Muscle layer of duodenum (tissue), 2 donors: ENCODE measurements at regions not wholly inside any gene's neighbourhood (a gene's known extent, or its start where the extent isn't known, plus 50 kb on each side); places are given as distances from the start of the nearest gene placed in this dataset.

Source experiments
- H3K27ac ChIP-seq: one replicate; pipeline ENCODE4 v1.7.0; 2013; ENCODE audit warnings: mild to moderate bottlenecking, low read length
- H3K27me3 ChIP-seq: one replicate; pipeline ENCODE4 v1.7.0; 2013; ENCODE audit warnings: low read depth, mild to moderate bottlenecking, control low read depth, low read length
- H3K36me3 ChIP-seq, 2 donors: one replicate each; pipeline ENCODE4 v1.7.0; 2013; ENCODE audit warnings: low read length in 2 of 2, control low read depth in 1 of 2, mild to moderate bottlenecking in 1 of 2; ENCODE audit not compliant: insufficient read depth in 2 of 2, control insufficient read depth in 1 of 2
- H3K4me1 ChIP-seq, 2 donors: one replicate each; pipeline ENCODE4 v1.7.0; 2013; ENCODE audit warnings: low read length in 2 of 2, mild to moderate bottlenecking in 2 of 2, control low read depth in 1 of 2, moderate library complexity in 1 of 2; ENCODE audit not compliant: insufficient read depth in 2 of 2, control insufficient read depth in 1 of 2
- H3K4me3 ChIP-seq, 2 donors: one replicate each; pipeline ENCODE4 v1.7.0; 2013; ENCODE audit warnings: low read length in 2 of 2, low read depth in 1 of 2, mild to moderate bottlenecking in 1 of 2
- H3K9me3 ChIP-seq, 2 donors: one replicate each; pipeline ENCODE4 v1.7.0; 2013; ENCODE audit warnings: low read length in 2 of 2, control low read depth in 1 of 2, mild to moderate bottlenecking in 1 of 2; ENCODE audit not compliant: control insufficient read depth in 1 of 2
- donor health status: healthy.

DNA sequence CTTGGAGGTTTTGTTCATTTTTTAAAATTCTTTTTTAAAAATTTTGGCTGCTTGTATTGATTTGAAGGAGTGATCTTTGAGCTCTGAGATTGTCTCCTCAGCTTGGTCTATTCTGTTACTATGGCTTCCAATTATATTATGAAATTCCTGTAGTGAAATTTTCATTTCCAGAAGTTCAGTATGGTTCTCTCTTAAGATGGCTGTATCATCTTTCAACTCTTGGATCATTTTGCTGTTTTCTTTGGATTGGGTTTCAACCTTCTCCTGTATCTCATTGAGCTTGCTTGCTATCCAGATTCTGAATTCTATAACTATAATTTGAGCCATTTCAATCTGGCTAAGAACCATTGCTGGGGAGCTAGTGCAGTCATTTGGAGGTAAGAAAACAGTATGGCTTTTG lies 270.8 kb upstream of the NT5C1B start:
- H3K36me3 ChIP-seq = no peaks in the 10 kb centered on the region

GRCh38 chr2:18856765-18857164 lies 267.4 kb upstream of the NT5C1B start:
- no peaks in the 10 kb centered on the region for H3K27me3 ChIP-seq
- H3K4me3 ChIP-seq = no peak overlapping the region
- H3K27ac ChIP-seq = no peak overlapping the region

More for the DNA sequence above, 270.8 kb upstream of the NT5C1B start:
- no peaks in the 10 kb centered on the region for H3K9me3 ChIP-seq
- no peaks in the 10 kb centered on the region for H3K27me3 ChIP-seq
- no peak overlapping the region for H3K4me3 ChIP-seq
- H3K27ac ChIP-seq = no peak overlapping the region
- H3K4me1 ChIP-seq = no peaks in the 10 kb centered on the region

GRCh38 chr2:18855027-18855426 lies 265.7 kb upstream of the NT5C1B start:
- no peaks in the 10 kb centered on the region for H3K36me3 ChIP-seq
- no peaks in the 10 kb centered on the region for H3K27me3 ChIP-seq
- H3K4me1 ChIP-seq = no peaks in the 10 kb centered on the region
- H3K4me3 ChIP-seq = no peak overlapping the region
- no peak overlapping the region for H3K27ac ChIP-seq
- no peaks in the 10 kb centered on the region for H3K9me3 ChIP-seq

More at GRCh38 chr2:18856765-18857164, 267.4 kb upstream of the NT5C1B start:
- Histone ChIP-seq H3K9me3 (no peaks in the 10 kb centered on the region), H3K4me1 (no peaks in the 10 kb centered on the region), H3K36me3 (no peaks in the 10 kb centered on the region)

DNA sequence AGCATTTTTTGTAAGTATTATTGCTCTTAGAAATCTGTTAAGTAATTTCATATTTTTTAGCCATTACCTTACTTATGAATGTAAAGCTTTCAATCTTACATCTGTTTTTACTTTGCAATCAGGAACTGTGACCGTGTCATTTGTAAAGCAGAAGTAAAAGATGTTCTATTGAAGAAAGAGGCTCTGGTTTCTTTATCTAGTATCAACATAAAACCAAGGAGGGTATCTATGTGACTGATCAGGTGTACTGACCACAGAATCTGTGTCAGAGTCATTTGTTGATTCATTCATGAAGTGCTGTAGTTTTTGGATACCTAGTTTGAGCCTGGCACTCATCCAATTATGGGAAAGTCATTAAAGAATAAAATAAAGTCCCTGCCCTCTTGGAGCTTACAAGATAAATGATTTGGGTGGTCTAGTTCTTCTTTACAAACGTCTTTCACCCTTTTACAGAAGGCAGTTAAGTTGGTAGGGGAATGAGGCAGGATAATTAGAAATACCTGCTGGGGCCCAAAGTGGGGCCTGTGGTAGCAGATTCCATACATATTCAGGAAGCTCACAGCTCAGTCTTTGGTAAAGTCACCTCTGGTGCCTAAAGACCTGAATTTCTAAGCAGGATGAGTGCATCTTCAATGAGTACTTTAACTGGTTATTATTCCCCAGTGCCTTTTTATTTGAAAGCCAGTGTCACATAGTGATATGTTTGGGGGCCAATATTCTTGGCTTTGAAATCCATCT lies 260.6 kb upstream of the NT5C1B start:
- Histone ChIP-seq H3K9me3 (no peaks in the 10 kb centered on the region), H3K4me3 (no peak overlapping the region), H3K27me3 (no peaks in the 10 kb centered on the region), H3K36me3 (no peaks in the 10 kb centered on the region), H3K27ac (no peak overlapping the region), H3K4me1 (peaks cover 0 to 5% of the 10 kb centered on the region in 2 donors)

- peaks cover 0 to 5% of the 10 kb centered on the region in 2 donors for H3K4me1 ChIP-seq
- H3K27ac ChIP-seq = no peak overlapping the region
- H3K9me3 ChIP-seq = no peaks in the 10 kb centered on the region
- no peaks in the 10 kb centered on the region for H3K36me3 ChIP-seq
- no peak overlapping the region for H3K4me3 ChIP-seq
- no peaks in the 10 kb centered on the region for H3K27me3 ChIP-seq
These were observed 259.3 kb upstream of the NT5C1B start for GRCh38 chr2:18848646-18849045.

DNA sequence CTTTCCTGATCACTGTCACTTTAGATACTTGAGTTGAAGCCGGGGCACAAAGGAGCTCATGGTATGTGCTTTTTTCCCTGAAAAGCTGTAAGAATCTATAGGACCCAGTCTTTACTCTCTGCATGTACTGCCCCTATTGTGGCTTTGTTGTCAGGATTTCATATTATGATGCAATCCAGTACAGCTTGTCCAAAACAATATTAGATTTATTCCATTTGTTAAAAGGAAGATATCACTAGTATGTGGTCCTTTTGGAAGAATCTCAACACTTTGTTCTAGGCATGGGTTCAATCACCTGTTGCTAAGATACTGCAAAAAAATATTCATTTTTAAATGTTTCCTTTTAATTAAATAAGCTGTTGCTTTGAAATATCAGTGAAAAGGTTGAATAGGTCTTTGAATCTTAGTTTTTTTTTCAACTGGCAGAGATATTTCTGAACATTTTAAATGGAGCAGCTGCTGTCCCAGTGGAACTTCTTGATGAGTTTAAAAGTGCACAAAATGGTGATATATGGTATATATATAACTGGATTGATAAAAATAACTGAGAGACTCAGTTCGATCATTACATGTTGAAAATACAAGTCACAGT lies 256.6 kb upstream of the NT5C1B start:
- Histone ChIP-seq H3K4me3 (no peak overlapping the region), H3K27ac (no peak overlapping the region), H3K27me3 (no peaks in the 10 kb centered on the region), H3K36me3 (no peaks in the 10 kb centered on the region), H3K4me1 (peaks cover 0 to 5% of the 10 kb centered on the region in 2 donors), H3K9me3 (no peaks in the 10 kb centered on the region)

- Histone ChIP-seq H3K27ac (no peak overlapping the region), H3K4me3 (no peak overlapping the region), H3K4me1 (peaks cover 0 to 5% of the 10 kb centered on the region in 2 donors), H3K9me3 (no peaks in the 10 kb centered on the region), H3K36me3 (no peaks in the 10 kb centered on the region), H3K27me3 (no peaks in the 10 kb centered on the region)
These were observed 253.5 kb upstream of the NT5C1B start for GRCh38 chr2:18842836-18843235.

GRCh38 chr2:18841248-18842150 lies 252.1 kb upstream of the NT5C1B start:
- H3K4me3 ChIP-seq = no peak overlapping the region
- H3K36me3 ChIP-seq = no peaks in the 10 kb centered on the region
- peaks cover 0 to 5% of the 10 kb centered on the region in 2 donors for H3K4me1 ChIP-seq
- no peaks in the 10 kb centered on the region for H3K9me3 ChIP-seq
- no peak overlapping the region for H3K27ac ChIP-seq
- H3K27me3 ChIP-seq = no peaks in the 10 kb centered on the region

GRCh38 chr2:18837240-18837639 lies 247.9 kb upstream of the NT5C1B start:
- no peaks in the 10 kb centered on the region for H3K4me1 ChIP-seq
- no peaks in the 10 kb centered on the region for H3K9me3 ChIP-seq
- H3K27ac ChIP-seq = no peak overlapping the region
- H3K27me3 ChIP-seq = no peaks in the 10 kb centered on the region
- no peaks in the 10 kb centered on the region for H3K36me3 ChIP-seq
- no peak overlapping the region for H3K4me3 ChIP-seq

- Histone ChIP-seq H3K27ac (no peak overlapping the region), H3K4me3 (no peak overlapping the region), H3K36me3 (no peaks in the 10 kb centered on the region), H3K9me3 (no peaks in the 10 kb centered on the region), H3K27me3 (no peaks in the 10 kb centered on the region), H3K4me1 (no peaks in the 10 kb centered on the region)
These were observed 247.1 kb upstream of the NT5C1B start for GRCh38 chr2:18836436-18836835.

DNA sequence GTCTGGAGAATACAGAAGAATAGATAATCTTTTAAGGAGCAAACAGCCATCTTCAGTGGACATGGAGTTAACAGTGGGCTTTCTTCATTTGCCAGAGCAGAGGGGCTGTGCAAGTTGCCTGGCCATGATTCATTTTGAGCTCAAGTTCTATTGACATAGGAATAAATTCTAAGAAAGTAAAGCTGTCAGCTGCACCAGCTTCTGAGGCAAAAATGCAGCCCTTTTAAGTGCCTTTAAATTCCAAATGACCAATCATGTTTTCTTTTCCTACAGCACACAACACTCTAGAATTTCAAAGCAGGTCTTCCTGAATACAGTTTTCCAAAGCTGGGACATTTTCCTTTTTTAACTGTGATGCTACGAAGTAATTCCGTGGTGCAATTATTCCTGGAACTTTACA lies 246.4 kb upstream of the NT5C1B start:
- H3K9me3 ChIP-seq = no peaks in the 10 kb centered on the region

More for the DNA sequence above, 246.4 kb upstream of the NT5C1B start:
- Histone ChIP-seq H3K27me3 (no peaks in the 10 kb centered on the region), H3K36me3 (no peaks in the 10 kb centered on the region), H3K27ac (no peak overlapping the region), H3K4me1 (no peaks in the 10 kb centered on the region), H3K4me3 (no peak overlapping the region)
